H1 (cell line): ENCODE measurements at regions not wholly inside any gene's neighbourhood (a gene's known extent, or its start where the extent isn't known, plus 50 kb on each side); places are given as distances from the start of the nearest gene placed in this dataset.

Experiments used
- CREB1 ChIP-seq: IDR thresholded peaks from 2 replicates; pipeline ENCODE4 v1.6.1; 2012; ENCODE audit warnings: inconsistent platforms
- CTCF ChIP-seq, 3 experiments: IDR thresholded peaks; 1 replicate in 2 of 3; 2 replicates in 1 of 3; pipeline versions ENCODE4 v1.5.1 to v1.6.1; 2011; ENCODE audit warnings: low read length in 3 of 3, mild to moderate bottlenecking in 3 of 3, inconsistent platforms in 2 of 3, low read depth in 1 of 3, moderate library complexity in 1 of 3; ENCODE audit not compliant: insufficient read depth in 1 of 3; ENCODE audit errors: control extremely low read depth in 1 of 3
- EZH2 ChIP-seq: fragments of 200-600 bp; sonication (generic); IDR thresholded peaks from 2 replicates; pipeline ENCODE4 v1.7.1; 2012; ENCODE audit warnings: low read depth, mild to moderate bottlenecking, moderate library complexity, low read length, inconsistent platforms; ENCODE audit not compliant: severe bottlenecking
- FOSL1 ChIP-seq: IDR thresholded peaks from 2 replicates; pipeline ENCODE4 v1.6.1; 2011; ENCODE audit warnings: mild to moderate bottlenecking, low read depth, low read length, moderate library complexity; ENCODE audit not compliant: insufficient read depth
- GTF2F1 ChIP-seq: IDR thresholded peaks from 2 replicates; pipeline ENCODE4 v1.6.1; 2012; ENCODE audit warnings: low read depth, low read length, improper control_type of control experiment, borderline replicate concordance
- JUN ChIP-seq: IDR thresholded peaks from 2 replicates; pipeline ENCODE4 v1.6.1; 2011; ENCODE audit warnings: low read depth, mild to moderate bottlenecking, improper control_type of control experiment, low read length
- KDM1A ChIP-seq: fragments of 200-600, 300-600 bp; sonication (generic); IDR thresholded peaks from 2 replicates; pipeline ENCODE4 v1.7.1; 2016; ENCODE audit warnings: mild to moderate bottlenecking, low read length, borderline replicate concordance
- KDM5A ChIP-seq: fragments of 200-600 bp; IDR thresholded peaks from 2 replicates; pipeline ENCODE4 v1.7.1; 2012; ENCODE audit warnings: mild to moderate bottlenecking, low read length, inconsistent platforms, mixed read lengths
- POLR2A ChIP-seq, 2 experiments: IDR thresholded peaks; 1 replicate in 1 of 2; 2 replicates in 1 of 2; pipeline ENCODE4 v1.6.1; 2011; ENCODE audit warnings: low read depth in 2 of 2, low read length in 2 of 2, mild to moderate bottlenecking in 2 of 2; ENCODE audit errors: control extremely low read depth in 1 of 2
- RNF2 ChIP-seq: fragments of 200-900, 300-1000 bp; sonication (generic); IDR thresholded peaks from 2 replicates; pipeline ENCODE4 v1.7.1; 2016; ENCODE audit warnings: borderline replicate concordance, low read depth, mild to moderate bottlenecking, antibody characterized with exemption, low read length; ENCODE audit not compliant: poor library complexity, severe bottlenecking; ENCODE audit errors: missing control alignments
- SP1 ChIP-seq: IDR thresholded peaks from 2 replicates; pipeline ENCODE4 v1.6.1; 2011; ENCODE audit warnings: low read depth, low read length

- TF ChIP-seq EZH2 (no peak), SP1 (no peak), KDM1A (no peak), CTCF (IDR thresholded peaks at IDR 0.05; ENCODE audit: control extremely low read depth in 1 of 3, insufficient read depth in 1 of 3, low read depth in 1 of 3, low read length in 3 of 3) (no peak), CREB1 (no peak), KDM5A (no peak), FOSL1 (no peak), GTF2F1 (no peak), POLR2A (IDR thresholded peaks at IDR 0.05; ENCODE audit: control extremely low read depth in 1 of 2, low read depth in 2 of 2, low read length in 2 of 2) (no peak), JUN (no peak), RNF2 (no peak)
These were observed 190.0 kb downstream of the ST6GAL2 start for GRCh38 chr2:106695919-106696318.
